ENCODE measurements at regions not wholly inside any gene's neighbourhood (a gene's known extent, or its start where the extent isn't known, plus 50 kb on each side); places are given as distances from the start of the nearest gene placed in this dataset.

DNA sequence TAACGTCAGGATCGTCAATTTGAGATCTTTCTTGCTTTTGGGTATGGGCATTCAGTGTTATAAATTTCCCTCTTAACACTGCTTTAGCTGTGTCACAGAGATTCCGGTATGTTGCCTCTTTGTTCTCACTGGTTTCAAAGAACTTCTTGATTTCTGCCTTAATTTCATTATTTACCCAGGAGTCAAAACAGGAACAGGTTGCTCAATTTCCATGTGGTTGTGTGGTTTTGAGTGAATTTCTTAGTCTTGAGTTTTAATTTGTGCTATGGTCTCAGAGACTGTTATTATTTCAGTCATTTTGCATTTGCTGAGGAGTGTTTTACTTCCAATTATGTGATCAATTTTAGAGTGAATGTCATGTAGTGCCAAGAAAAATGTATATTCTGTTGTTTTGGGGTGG, 153.1 kb downstream of the PCDH17 start:
- peak in 1 of 2 experiments; percentile 65 for DNase-seq (ENCODE audit: low read depth in 1 of 2, low spot score in 1 of 2)
- peak overlapping the region; percentile 27 for H3K27ac ChIP-seq (replicated peaks)
- H3K27me3 ChIP-seq (ENCODE audit: insufficient read depth, poor library complexity, severe bottlenecking): no peaks in the 10 kb centered on the region
- TF ChIP-seq SPI1 (IDR thresholded peaks at IDR 0.05; ENCODE audit: borderline replicate concordance, low read depth) (peak; percentile 73), GABPA (IDR thresholded peaks at IDR 0.05; ENCODE audit: low read depth) (no peak)
- H3K4me3 ChIP-seq (replicated peaks; ENCODE audit: insufficient read depth, low read length): no peak overlapping the region

DNA sequence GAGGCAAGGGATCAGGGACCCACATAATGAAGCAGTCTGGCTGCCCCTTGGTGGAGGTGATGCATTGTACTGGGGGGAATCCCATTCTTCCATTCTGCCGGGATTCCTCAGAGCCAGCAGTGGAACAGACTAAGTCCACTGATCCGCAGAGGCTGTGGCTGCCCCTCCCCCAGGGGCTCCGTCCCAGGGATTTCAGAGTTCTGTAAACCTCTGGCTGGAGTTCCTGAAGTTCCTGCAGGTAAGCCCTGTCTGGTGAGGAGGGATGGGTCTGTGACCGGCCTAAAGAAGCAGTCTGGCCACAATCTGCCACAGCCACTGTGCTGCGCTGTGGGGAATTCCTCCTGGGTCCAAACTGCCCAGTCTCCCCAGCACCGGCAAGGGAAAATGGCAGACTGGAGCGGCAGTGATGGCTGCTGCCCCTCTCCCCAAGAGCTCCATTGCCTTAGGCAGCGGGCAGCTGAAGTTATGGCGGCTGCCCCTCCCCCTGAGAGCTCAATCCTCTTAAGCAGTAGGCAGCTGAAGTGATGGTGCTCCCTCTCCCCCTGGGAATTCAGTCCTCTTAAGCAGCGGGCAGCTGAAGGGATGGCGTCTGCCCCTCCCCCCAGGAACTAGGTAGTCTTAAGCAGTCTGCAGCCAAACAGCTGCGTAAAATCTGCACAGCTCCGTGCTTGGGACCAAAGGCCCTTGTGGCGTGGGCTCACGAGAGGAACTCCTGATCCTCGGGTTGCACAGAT, 155.7 kb downstream of the PCDH17 start:
- TF ChIP-seq SPI1 (IDR thresholded peaks at IDR 0.05; ENCODE audit: borderline replicate concordance, low read depth) (no peak), GABPA (IDR thresholded peaks at IDR 0.05; ENCODE audit: low read depth) (no peak)
- TF ChIP-seq, protein P1, sequence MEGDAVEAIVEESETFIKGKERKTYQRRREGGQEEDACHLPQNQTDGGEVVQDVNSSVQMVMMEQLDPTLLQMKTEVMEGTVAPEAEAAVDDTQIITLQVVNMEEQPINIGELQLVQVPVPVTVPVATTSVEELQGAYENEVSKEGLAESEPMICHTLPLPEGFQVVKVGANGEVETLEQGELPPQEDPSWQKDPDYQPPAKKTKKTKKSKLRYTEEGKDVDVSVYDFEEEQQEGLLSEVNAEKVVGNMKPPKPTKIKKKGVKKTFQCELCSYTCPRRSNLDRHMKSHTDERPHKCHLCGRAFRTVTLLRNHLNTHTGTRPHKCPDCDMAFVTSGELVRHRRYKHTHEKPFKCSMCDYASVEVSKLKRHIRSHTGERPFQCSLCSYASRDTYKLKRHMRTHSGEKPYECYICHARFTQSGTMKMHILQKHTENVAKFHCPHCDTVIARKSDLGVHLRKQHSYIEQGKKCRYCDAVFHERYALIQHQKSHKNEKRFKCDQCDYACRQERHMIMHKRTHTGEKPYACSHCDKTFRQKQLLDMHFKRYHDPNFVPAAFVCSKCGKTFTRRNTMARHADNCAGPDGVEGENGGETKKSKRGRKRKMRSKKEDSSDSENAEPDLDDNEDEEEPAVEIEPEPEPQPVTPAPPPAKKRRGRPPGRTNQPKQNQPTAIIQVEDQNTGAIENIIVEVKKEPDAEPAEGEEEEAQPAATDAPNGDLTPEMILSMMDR (IDR thresholded peaks at IDR 0.05; ENCODE audit: insufficient read depth, low read length): no peak
- no peaks in the 10 kb centered on the region for H3K27me3 ChIP-seq (ENCODE audit: insufficient read depth, poor library complexity, severe bottlenecking)
- no peak for DNase-seq (ENCODE audit: low read depth in 1 of 2, low spot score in 1 of 2)
- H3K4me3 ChIP-seq (replicated peaks; ENCODE audit: insufficient read depth, low read length): no peak overlapping the region
- no peak overlapping the region for H3K27ac ChIP-seq (replicated peaks)

DNA sequence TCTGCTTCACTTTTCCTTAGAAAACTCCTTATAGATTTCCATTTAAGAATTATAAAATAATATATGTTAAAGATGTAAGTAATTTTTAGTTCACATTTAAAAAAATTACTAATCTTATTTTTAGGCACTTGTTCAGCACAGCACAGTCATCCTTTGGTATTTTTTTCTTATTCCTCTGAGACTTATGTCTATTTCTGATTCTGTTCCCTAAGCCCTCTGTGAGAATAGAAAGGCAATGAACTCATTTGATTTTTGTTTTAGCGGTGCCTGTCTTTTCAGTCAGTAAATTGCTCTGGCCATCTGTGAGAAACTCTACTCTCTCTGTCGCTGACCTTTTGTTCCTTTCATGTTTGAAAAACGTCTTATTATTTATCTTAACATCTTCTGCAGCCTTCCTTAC, 168.1 kb downstream of the PCDH17 start:
- Histone ChIP-seq H3K4me3 (replicated peaks; ENCODE audit: insufficient read depth, low read length) (no peak overlapping the region), H3K27ac (replicated peaks) (no peak overlapping the region), H3K27me3 (ENCODE audit: insufficient read depth, poor library complexity, severe bottlenecking) (no peaks in the 10 kb centered on the region)
- DNase-seq (ENCODE audit: low read depth in 1 of 2, low spot score in 1 of 2): no peak
- TF ChIP-seq REST (IDR thresholded peaks at IDR 0.05; ENCODE audit: insufficient replicate concordance, low read depth) (no peak), SPI1 (IDR thresholded peaks at IDR 0.05; ENCODE audit: borderline replicate concordance, low read depth) (no peak)

- Histone ChIP-seq H3K27ac (replicated peaks) (no peak overlapping the region), H3K4me3 (replicated peaks; ENCODE audit: insufficient read depth, low read length) (no peak overlapping the region), H3K27me3 (ENCODE audit: insufficient read depth, poor library complexity, severe bottlenecking) (no peaks in the 10 kb centered on the region)
- TF ChIP-seq, protein P1 (IDR thresholded peaks at IDR 0.05; ENCODE audit: insufficient read depth, low read length): no peak
- TF ChIP-seq REST (IDR thresholded peaks at IDR 0.05; ENCODE audit: insufficient replicate concordance, low read depth) (no peak), POLR2AphosphoS5 (IDR thresholded peaks at IDR 0.05; ENCODE audit: low read depth) (no peak), GABPA (IDR thresholded peaks at IDR 0.05; ENCODE audit: low read depth) (no peak), SPI1 (IDR thresholded peaks at IDR 0.05; ENCODE audit: borderline replicate concordance, low read depth) (no peak)
- DNase-seq (ENCODE audit: low read depth in 1 of 2, low spot score in 1 of 2): no peak
Measured at GRCh38 chr13:57813651-57814050, 182.1 kb downstream of the PCDH17 start.

DNA sequence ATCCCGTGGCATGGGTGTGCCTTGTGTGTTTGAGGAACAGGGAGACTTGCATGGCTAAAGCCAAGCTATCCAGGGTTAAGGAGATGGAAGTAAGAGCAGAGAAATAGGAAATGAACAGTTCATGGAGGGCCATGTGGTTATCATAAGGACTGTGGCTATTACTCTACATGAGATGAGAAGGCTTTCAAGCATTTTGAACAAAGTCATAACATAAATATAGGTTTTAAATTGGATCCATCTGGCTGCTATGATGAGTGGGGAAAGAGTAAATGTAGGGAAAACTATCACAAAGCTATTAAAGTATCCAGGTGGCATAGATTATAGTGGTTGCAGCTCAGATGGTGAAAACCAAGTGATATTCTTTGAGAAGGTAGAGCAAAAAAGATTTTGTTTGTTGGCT, 184.1 kb downstream of the PCDH17 start:
- TF ChIP-seq, protein P1 (IDR thresholded peaks at IDR 0.05; ENCODE audit: insufficient read depth, low read length): no peak
- TF ChIP-seq POLR2AphosphoS5 (IDR thresholded peaks at IDR 0.05; ENCODE audit: low read depth) (no peak), REST (IDR thresholded peaks at IDR 0.05; ENCODE audit: insufficient replicate concordance, low read depth) (no peak), GABPA (IDR thresholded peaks at IDR 0.05; ENCODE audit: low read depth) (no peak), SPI1 (IDR thresholded peaks at IDR 0.05; ENCODE audit: borderline replicate concordance, low read depth) (no peak)
- Histone ChIP-seq H3K4me3 (replicated peaks; ENCODE audit: insufficient read depth, low read length) (no peak overlapping the region), H3K27me3 (ENCODE audit: insufficient read depth, poor library complexity, severe bottlenecking) (no peaks in the 10 kb centered on the region), H3K27ac (replicated peaks) (no peak overlapping the region)
- DNase-seq (ENCODE audit: low read depth in 1 of 2, low spot score in 1 of 2): no peak

All from HL-60 (cell line).